ENCODE measurements at regions not wholly inside any gene's neighbourhood (a gene's known extent, or its start where the extent isn't known, plus 50 kb on each side); places are given as distances from the start of the nearest gene placed in this dataset.

DNA sequence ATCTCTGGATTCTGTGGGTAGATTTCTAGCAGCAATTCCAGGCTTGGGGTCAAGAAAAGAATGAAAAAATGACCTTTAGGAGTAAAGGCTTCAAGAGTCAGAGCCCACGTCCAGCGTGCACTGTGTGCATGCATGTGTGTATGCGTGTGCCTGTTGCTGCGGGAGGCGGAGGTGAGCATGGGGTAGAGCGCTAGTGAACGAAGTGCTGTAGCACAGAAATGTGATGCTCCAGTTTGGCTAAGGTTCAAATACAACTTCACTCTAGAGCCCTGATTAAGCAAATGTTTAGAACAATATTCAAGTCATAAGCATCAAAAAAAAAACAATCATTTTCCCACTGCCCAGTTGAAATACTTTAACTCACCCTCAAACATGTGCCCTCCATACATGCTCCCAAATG lies 403.9 kb downstream of the ZNF608 start:
- intact Hi-C loops (cut with DNase I), result no loop called here
- 75% methylated on average over 7 of the region's 7 CpGs for WGBS, 2 donors
- no peak for ATAC-seq (ENCODE audit: low FRiP score)

DNA sequence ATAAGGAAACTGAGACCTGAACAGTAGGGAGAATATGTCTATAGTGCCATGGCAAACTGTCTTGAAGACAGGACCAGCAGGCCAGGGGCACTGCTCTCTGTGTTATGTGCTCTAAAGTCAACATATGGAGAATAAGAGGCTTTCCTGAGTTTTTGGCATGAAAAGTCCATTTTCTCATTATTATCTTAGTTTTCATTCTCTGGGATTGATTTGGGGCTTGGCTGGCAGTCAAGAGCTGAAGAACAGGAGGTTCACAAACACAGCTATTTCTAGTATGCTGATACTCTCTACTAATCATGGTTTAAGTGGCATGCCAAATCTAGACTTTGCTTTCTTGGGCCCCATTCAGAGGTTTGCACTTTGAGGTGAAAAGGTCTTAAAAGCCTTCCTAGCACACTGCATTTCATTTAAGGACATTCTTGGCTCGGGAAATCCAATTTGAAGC lies 404.4 kb downstream of the ZNF608 start:
- intact Hi-C loops (cut with DNase I), result no loop called here
- DNase-seq (peak in 1 of 2 donors; percentile 48), ATAC-seq (ENCODE audit: low FRiP score) (peak; percentile 63)
- no peak overlapping the region for H3K27ac ChIP-seq (ENCODE audit: low read depth in 1 of 2, low read length in 2 of 2)
- peaks cover 2 to 4% of the 10 kb centered on the region in 2 donors for H3K4me1 ChIP-seq (ENCODE audit: control insufficient read depth in 1 of 2, insufficient read depth in 2 of 2, low read length in 2 of 2)
- no peaks in the 10 kb centered on the region for H3K36me3 ChIP-seq (ENCODE audit: control insufficient read depth in 1 of 2, insufficient read depth in 2 of 2, low read length in 1 of 2)
- no peaks in the 10 kb centered on the region for H3K27me3 ChIP-seq (ENCODE audit: control insufficient read depth in 1 of 2, insufficient read depth in 2 of 2, low read length in 1 of 2)
- WGBS, 2 donors, result 0 to 5% methylated on average over 1 of the region's 1 CpG
- no peaks in the 10 kb centered on the region for H3K9me3 ChIP-seq (ENCODE audit: control insufficient read depth, low read length)
- no peak overlapping the region for H3K4me3 ChIP-seq (ENCODE audit: low read length in 2 of 2)

More for the DNA sequence above, 403.9 kb downstream of the ZNF608 start:
- Histone ChIP-seq H3K4me3 (ENCODE audit: low read length in 2 of 2) (no peak overlapping the region), H3K9me3 (ENCODE audit: control insufficient read depth, low read length) (no peaks in the 10 kb centered on the region), H3K4me1 (ENCODE audit: control insufficient read depth in 1 of 2, insufficient read depth in 2 of 2, low read length in 2 of 2) (peaks cover 2 to 4% of the 10 kb centered on the region in 2 donors), H3K27ac (ENCODE audit: low read depth in 1 of 2, low read length in 2 of 2) (no peak overlapping the region), H3K36me3 (ENCODE audit: control insufficient read depth in 1 of 2, insufficient read depth in 2 of 2, low read length in 1 of 2) (no peaks in the 10 kb centered on the region), H3K27me3 (ENCODE audit: control insufficient read depth in 1 of 2, insufficient read depth in 2 of 2, low read length in 1 of 2) (no peaks in the 10 kb centered on the region)
- DNase-seq, result no peak

DNA sequence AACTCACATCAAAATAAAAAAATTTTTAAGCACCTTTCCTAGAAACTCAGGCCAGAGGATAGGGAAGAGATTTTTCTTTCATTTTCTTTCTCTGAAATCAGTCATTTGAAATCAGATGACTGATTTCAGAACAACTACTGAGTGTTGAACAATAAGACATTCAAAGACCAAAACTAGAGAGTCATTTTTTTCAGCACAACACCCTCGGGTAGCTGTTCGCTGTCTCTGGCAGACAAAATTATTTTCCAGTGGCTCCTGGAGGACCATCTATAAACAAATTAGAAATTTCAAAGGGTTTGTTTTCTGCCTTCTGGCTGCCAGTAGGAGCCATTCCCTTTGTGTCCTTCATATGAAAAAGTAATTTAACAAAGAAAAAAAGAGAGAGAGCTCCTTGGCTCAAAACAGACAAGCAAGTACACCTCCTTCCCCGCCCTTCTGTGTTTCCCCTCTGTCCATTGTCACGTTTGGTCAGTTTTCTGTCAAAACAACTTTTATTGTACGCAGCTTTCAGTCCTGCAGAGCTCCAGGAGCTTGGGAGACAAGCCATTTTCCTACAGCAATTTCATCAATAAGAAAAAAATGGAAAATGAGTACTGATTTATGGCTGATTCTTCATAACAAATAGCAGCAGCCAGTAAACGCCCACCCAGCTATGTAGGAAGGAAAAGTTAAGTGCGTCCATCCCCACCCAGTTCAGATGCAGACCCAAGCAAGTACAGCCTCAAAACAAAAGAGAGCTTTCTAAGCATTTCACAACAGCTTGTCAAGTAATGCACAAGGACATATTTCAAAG lies 405.2 kb downstream of the ZNF608 start:
- intact Hi-C loops (cut with DNase I), result no loop called here
- Histone ChIP-seq H3K27me3 (ENCODE audit: control insufficient read depth in 1 of 2, insufficient read depth in 2 of 2, low read length in 1 of 2) (no peaks in the 10 kb centered on the region), H3K36me3 (ENCODE audit: control insufficient read depth in 1 of 2, insufficient read depth in 2 of 2, low read length in 1 of 2) (no peaks in the 10 kb centered on the region), H3K9me3 (ENCODE audit: control insufficient read depth, low read length) (no peaks in the 10 kb centered on the region), H3K27ac (ENCODE audit: low read depth in 1 of 2, low read length in 2 of 2) (no peak overlapping the region), H3K4me1 (ENCODE audit: control insufficient read depth in 1 of 2, insufficient read depth in 2 of 2, low read length in 2 of 2) (peaks cover 2 to 4% of the 10 kb centered on the region in 2 donors), H3K4me3 (ENCODE audit: low read length in 2 of 2) (no peak overlapping the region)
- DNase-seq (no peak), ATAC-seq (ENCODE audit: low FRiP score) (peak; percentile 62)
- WGBS, 2 donors, result 77 to 80% methylated on average over 7 of the region's 7 CpGs

DNA sequence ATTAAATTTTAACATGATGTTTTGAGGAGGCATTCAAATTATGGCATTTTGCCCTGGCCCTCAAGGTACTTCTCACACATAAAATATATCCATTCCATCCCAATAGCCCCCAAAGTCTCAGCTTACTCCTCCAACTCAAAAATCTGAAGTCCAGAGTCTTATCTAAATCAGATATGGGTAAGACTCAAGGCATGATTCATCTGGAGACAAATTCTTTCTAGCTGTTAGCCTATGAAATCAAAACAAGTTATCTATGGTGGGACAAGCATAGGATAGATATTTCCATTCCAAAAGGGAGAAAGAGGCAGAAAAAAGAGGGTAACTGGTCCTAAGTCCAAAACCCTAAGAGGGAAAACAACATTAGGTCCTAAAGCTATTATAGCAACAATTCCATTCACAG lies 408.4 kb downstream of the ZNF608 start:
- intact Hi-C loops (cut with DNase I), result loop anchor here in 1 of 2 donors (5.0 kb wide), 1 partner anchor 949 kb away; no protein-coding TSS in a partner anchor
- Histone ChIP-seq H3K4me3 (ENCODE audit: low read length in 2 of 2) (no peak overlapping the region), H3K36me3 (ENCODE audit: control insufficient read depth in 1 of 2, insufficient read depth in 2 of 2, low read length in 1 of 2) (no peaks in the 10 kb centered on the region), H3K4me1 (ENCODE audit: control insufficient read depth in 1 of 2, insufficient read depth in 2 of 2, low read length in 2 of 2) (peaks cover 2 to 4% of the 10 kb centered on the region in 2 donors), H3K9me3 (ENCODE audit: control insufficient read depth, low read length) (no peaks in the 10 kb centered on the region), H3K27me3 (ENCODE audit: control insufficient read depth in 1 of 2, insufficient read depth in 2 of 2, low read length in 1 of 2) (no peaks in the 10 kb centered on the region), H3K27ac (ENCODE audit: low read depth in 1 of 2, low read length in 2 of 2) (no peak overlapping the region)
- no peak for DNase-seq
- no peak for ATAC-seq (ENCODE audit: low FRiP score)

DNA sequence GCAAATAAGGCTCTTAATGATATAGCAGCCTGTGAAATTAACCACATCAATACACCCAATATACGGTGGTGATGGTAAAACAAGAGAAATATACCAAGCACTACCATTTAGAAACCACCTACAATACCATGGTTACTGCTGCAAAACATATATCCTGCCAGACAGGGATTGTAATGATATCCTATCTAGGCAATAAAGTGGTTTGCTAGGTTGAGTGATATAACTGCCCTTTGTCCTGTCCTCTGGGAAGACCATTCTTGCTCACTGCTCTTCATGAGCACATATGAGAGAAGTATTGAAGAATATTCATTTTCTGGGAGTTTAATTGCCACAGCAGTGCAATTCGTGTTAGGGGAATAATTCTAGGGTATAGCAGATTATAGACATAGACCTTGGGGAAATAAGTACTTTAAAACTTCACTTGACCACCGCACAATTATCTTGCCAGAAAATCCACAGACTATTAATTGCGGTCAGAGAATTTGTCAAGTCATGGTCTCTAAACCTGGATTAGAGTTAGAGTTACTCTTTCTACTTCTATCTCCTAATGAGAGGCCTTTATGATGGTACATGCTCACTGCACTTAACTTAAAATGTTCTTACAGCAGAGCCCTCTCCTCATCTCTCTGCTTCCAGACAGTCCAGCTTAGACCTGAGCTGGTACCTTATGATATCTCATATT lies 413.0 kb downstream of the ZNF608 start:
- Histone ChIP-seq H3K27me3 (ENCODE audit: control insufficient read depth in 1 of 2, insufficient read depth in 2 of 2, low read length in 1 of 2) (no peaks in the 10 kb centered on the region), H3K36me3 (ENCODE audit: control insufficient read depth in 1 of 2, insufficient read depth in 2 of 2, low read length in 1 of 2) (no peaks in the 10 kb centered on the region), H3K4me1 (ENCODE audit: control insufficient read depth in 1 of 2, insufficient read depth in 2 of 2, low read length in 2 of 2) (no peaks in the 10 kb centered on the region), H3K9me3 (ENCODE audit: control insufficient read depth, low read length) (no peaks in the 10 kb centered on the region), H3K27ac (ENCODE audit: low read depth in 1 of 2, low read length in 2 of 2) (no peak overlapping the region), H3K4me3 (ENCODE audit: low read length in 2 of 2) (no peak overlapping the region)
- no peak for ATAC-seq (ENCODE audit: low FRiP score)
- no peak for DNase-seq
- intact Hi-C loops (cut with DNase I), result no loop called here
- 92 to 93% methylated on average over 4 of the region's 4 CpGs for WGBS, 2 donors

DNA sequence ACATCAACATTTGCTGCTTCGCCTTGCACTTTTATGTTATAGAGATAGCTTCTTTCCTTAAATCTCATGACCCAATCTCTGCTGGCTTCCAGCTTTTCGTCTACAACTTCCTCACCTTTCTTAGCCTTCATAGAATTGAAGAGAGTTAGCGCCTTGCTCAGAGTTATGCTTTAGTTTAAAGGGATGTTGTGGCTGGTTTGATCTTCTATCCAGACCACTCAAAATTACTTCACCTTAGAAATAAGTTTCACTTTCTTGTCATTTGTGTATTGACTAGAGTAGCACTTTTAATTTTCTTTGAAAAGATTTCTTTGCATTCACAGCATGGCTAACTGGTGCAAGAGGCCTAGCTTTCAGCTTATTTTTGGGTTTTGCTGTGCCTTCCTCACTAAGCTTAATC lies 414.2 kb downstream of the ZNF608 start:
- Histone ChIP-seq H3K36me3 (ENCODE audit: control insufficient read depth in 1 of 2, insufficient read depth in 2 of 2, low read length in 1 of 2) (no peaks in the 10 kb centered on the region), H3K27ac (ENCODE audit: low read depth in 1 of 2, low read length in 2 of 2) (no peak overlapping the region), H3K4me1 (ENCODE audit: control insufficient read depth in 1 of 2, insufficient read depth in 2 of 2, low read length in 2 of 2) (no peaks in the 10 kb centered on the region), H3K9me3 (ENCODE audit: control insufficient read depth, low read length) (no peaks in the 10 kb centered on the region), H3K27me3 (ENCODE audit: control insufficient read depth in 1 of 2, insufficient read depth in 2 of 2, low read length in 1 of 2) (no peaks in the 10 kb centered on the region), H3K4me3 (ENCODE audit: low read length in 2 of 2) (no peak overlapping the region)
- DNase-seq, result no peak
- intact Hi-C loops (cut with DNase I), result no loop called here
- WGBS, 2 donors, result 94 to 96% methylated on average over 3 of the region's 3 CpGs
- no peak for ATAC-seq (ENCODE audit: low FRiP score)

DNA sequence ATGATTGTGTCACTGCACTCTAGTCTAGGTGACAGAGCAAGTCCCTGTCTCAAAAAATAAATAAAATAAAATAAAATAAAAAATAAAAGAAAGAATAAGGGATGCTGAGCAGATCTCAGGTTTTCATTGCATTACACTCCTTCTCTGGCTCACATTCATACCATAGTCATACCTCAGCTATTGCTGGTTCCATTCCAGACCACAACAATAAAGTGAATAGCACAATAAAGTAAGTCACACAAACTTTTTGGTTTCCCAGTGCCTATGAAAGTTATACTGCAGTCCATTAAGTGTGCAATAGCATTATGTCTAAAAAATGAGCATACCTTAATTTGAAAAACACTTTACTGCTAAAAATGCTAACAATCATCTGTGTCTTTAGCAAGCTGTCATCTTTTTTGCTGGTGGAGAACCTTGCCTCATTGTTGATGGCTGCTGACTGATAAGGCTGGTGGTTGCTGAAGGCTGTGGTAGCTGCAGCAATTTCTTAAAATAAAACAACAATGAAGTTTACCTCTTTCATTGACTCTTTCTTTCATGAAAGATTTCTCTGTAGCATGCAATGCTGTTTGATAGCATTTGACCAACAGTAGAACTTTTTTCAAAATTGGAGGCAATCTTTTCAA lies 415.7 kb downstream of the ZNF608 start:
- ATAC-seq (ENCODE audit: low FRiP score) (no peak), DNase-seq (no peak)
- Histone ChIP-seq H3K4me3 (ENCODE audit: low read length in 2 of 2) (no peak overlapping the region), H3K9me3 (ENCODE audit: control insufficient read depth, low read length) (no peaks in the 10 kb centered on the region), H3K36me3 (ENCODE audit: control insufficient read depth in 1 of 2, insufficient read depth in 2 of 2, low read length in 1 of 2) (no peaks in the 10 kb centered on the region), H3K27ac (ENCODE audit: low read depth in 1 of 2, low read length in 2 of 2) (no peak overlapping the region), H3K4me1 (ENCODE audit: control insufficient read depth in 1 of 2, insufficient read depth in 2 of 2, low read length in 2 of 2) (no peaks in the 10 kb centered on the region), H3K27me3 (ENCODE audit: control insufficient read depth in 1 of 2, insufficient read depth in 2 of 2, low read length in 1 of 2) (no peaks in the 10 kb centered on the region)
- intact Hi-C loops (cut with DNase I), result no loop called here

DNA sequence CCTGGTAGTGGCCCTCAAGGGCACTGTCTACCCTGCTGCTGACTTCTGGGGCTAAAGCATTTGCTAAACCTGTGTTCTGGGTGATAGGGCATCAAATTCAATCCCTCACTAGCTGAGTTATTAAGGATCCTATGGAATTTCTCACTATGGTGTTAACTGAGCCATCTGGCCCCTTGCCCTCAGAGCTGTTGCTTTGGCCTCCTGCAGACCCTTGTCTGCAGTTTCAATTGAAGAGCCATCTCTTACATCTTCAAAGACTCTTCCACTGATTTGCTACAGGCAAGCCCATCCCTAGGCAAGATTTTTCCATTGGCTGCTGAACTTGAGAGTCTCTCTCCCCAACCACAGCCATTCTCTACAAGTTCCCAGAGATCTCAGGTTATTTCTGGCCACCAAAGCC lies 418.2 kb downstream of the ZNF608 start:
- Histone ChIP-seq H3K27ac (ENCODE audit: low read depth in 1 of 2, low read length in 2 of 2) (no peak overlapping the region), H3K36me3 (ENCODE audit: control insufficient read depth in 1 of 2, insufficient read depth in 2 of 2, low read length in 1 of 2) (no peaks in the 10 kb centered on the region), H3K27me3 (ENCODE audit: control insufficient read depth in 1 of 2, insufficient read depth in 2 of 2, low read length in 1 of 2) (no peaks in the 10 kb centered on the region), H3K4me3 (ENCODE audit: low read length in 2 of 2) (no peak overlapping the region), H3K4me1 (ENCODE audit: control insufficient read depth in 1 of 2, insufficient read depth in 2 of 2, low read length in 2 of 2) (no peaks in the 10 kb centered on the region), H3K9me3 (ENCODE audit: control insufficient read depth, low read length) (no peaks in the 10 kb centered on the region)
- DNase-seq, result no peak
- intact Hi-C loops (cut with DNase I), result no loop called here
- no peak for ATAC-seq (ENCODE audit: low FRiP score)

DNA sequence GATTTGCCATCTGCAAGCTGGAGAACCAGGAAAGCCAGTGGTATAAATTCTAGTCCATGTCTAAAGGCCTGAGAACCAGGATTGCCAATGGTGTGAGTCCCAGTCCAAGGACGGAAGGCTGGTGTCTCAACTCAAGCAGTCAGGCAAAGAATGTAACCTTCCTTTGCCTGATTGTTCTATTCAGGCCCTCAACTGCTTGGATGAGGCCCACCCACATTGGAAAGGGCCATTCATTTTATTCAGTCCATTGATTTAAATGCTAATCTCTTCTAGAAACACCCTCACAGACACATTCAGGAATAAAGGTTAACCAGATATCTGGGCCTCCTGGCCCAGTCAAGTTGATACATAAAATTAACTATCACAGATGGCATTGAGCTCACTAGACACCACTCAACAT lies 427.8 kb downstream of the ZNF608 start:
- intact Hi-C loops (cut with DNase I), result no loop called here
- WGBS, 2 donors, result 94 to 99% methylated on average over 1 of the region's 1 CpG
- no peaks in the 10 kb centered on the region for H3K36me3 ChIP-seq (ENCODE audit: control insufficient read depth in 1 of 2, insufficient read depth in 2 of 2, low read length in 1 of 2)
- DNase-seq (no peak), ATAC-seq (ENCODE audit: low FRiP score) (no peak)
- no peaks in the 10 kb centered on the region for H3K9me3 ChIP-seq (ENCODE audit: control insufficient read depth, low read length)
- H3K27ac ChIP-seq (ENCODE audit: low read depth in 1 of 2, low read length in 2 of 2), result no peak overlapping the region
- H3K27me3 ChIP-seq (ENCODE audit: control insufficient read depth in 1 of 2, insufficient read depth in 2 of 2, low read length in 1 of 2), result no peaks in the 10 kb centered on the region
- no peaks in the 10 kb centered on the region for H3K4me1 ChIP-seq (ENCODE audit: control insufficient read depth in 1 of 2, insufficient read depth in 2 of 2, low read length in 2 of 2)
- no peak overlapping the region for H3K4me3 ChIP-seq (ENCODE audit: low read length in 2 of 2)
